ENCODE measurements at regions not wholly inside any gene's neighbourhood (a gene's known extent, or its start where the extent isn't known, plus 50 kb on each side); places are given as distances from the start of the nearest gene placed in this dataset.
"Not testable (repeated sequence)": the region's sequence is repeated elsewhere in the genome, so short reads cannot be mapped to it uniquely, and the experiment has no call there.

DNA sequence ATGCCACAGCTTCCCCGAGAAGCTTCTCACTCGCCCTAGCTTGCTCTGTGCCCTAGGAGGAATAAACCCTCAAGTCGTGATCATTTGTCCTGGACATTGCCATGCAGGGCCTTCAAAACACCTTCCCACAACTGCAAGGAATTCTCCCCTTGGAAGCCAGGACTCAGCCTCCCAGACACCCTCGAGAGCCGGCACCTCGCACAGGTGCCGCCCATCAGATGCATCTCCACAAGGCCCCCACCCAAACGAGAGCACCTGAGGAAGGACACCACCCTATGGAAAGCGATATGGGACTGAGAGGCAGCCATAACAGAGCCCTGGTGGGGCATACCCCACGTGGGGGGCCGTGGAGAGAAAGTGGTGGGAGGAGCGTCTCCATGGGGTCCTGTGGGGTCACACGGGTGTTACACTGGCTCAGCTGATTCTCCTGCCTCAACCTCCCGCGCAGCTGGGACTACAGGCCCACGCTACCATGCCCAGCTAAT is 77.6 kb upstream of the FOXK1 start:
- intact Hi-C loops (cut with DNase I; ENCODE audit: low total_unique reads) = no loop called here
- H3K4me3 ChIP-seq = no peak overlapping the region
- H3K9me3 ChIP-seq = no peaks in the 10 kb centered on the region
- H3K36me3 ChIP-seq = no peaks in the 10 kb centered on the region
- DNase-seq = peak in 1 of 2 donors; percentile 11
- H3K4me1 ChIP-seq = no peaks in the 10 kb centered on the region
- peaks cover 0 to 14% (median 0%) of the 10 kb centered on the region in 3 donors for H3K27me3 ChIP-seq
- no peak overlapping the region for H3K27ac ChIP-seq
- 85 to 94% (median 87%) methylated on average over 16 of the region's 16 CpGs for WGBS, 5 donors
- TF ChIP-seq CTCF (IDR thresholded peaks at IDR 0.05) (no peak), EP300 (IDR thresholded peaks at IDR 0.05) (no peak), POLR2AphosphoS5 (IDR thresholded peaks at IDR 0.05) (no peak), POLR2A (IDR thresholded peaks at IDR 0.05) (no peak)

DNA sequence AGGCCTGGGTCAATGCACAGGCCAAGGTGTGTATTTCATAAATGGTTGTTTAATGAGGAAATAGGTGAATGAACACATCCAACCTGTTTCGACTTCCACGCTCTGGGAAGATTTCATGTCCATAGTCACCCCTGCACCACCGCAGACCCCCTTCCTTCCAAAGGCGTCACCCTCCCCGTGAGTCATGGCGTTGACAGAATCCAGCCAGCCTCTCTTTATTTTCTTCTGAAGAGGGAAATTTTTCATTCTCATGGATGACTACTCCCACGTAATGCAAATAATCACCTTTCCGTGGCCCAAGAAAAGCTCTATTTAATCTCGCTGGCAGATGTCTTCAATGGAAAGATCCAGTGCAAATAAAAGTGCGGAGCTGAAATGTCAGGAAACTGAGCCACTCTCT is 75.3 kb upstream of the FOXK1 start:
- intact Hi-C loops (cut with DNase I; ENCODE audit: low total_unique reads) = no loop called here

GRCh38 chr7:4607311-4607729 is 74.8 kb upstream of the FOXK1 start:
- H3K4me3 ChIP-seq = no peak overlapping the region
- H3K36me3 ChIP-seq = no peaks in the 10 kb centered on the region
- H3K27ac ChIP-seq = no peak overlapping the region
- no peaks in the 10 kb centered on the region for H3K9me3 ChIP-seq
- peak in 1 of 2 donors; percentile 17 for DNase-seq
- H3K4me1 ChIP-seq = peaks cover 0 to under 1% (median under 1%) of the 10 kb centered on the region in 4 donors
- TF ChIP-seq POLR2A (IDR thresholded peaks at IDR 0.05) = no peak
- TF ChIP-seq POLR2AphosphoS5 (IDR thresholded peaks at IDR 0.05) = no peak
- TF ChIP-seq EP300 (IDR thresholded peaks at IDR 0.05) = no peak
- peaks cover 0 to 4% (median 0%) of the 10 kb centered on the region in 3 donors for H3K27me3 ChIP-seq
- intact Hi-C loops (cut with DNase I; ENCODE audit: low total_unique reads) = no loop called here
- 66 to 79% (median 73%) methylated on average over 13 to 14 of the region's 14 CpGs for WGBS, 5 donors

More for the DNA sequence above, 75.3 kb upstream of the FOXK1 start:
- Histone ChIP-seq H3K4me3 (no peak overlapping the region), H3K27ac (no peak overlapping the region), H3K4me1 (no peaks in the 10 kb centered on the region), H3K36me3 (no peaks in the 10 kb centered on the region), H3K27me3 (peaks cover 0 to 4% (median 0%) of the 10 kb centered on the region in 3 donors), H3K9me3 (no peaks in the 10 kb centered on the region)
- TF ChIP-seq POLR2A (IDR thresholded peaks at IDR 0.05) (no peak), EP300 (IDR thresholded peaks at IDR 0.05) (no peak), POLR2AphosphoS5 (IDR thresholded peaks at IDR 0.05) (no peak), CTCF (IDR thresholded peaks at IDR 0.05) (no peak)
- no peak for DNase-seq
- 54 to 73% (median 67%) methylated on average over 10 of the region's 10 CpGs for WGBS, 5 donors

DNA sequence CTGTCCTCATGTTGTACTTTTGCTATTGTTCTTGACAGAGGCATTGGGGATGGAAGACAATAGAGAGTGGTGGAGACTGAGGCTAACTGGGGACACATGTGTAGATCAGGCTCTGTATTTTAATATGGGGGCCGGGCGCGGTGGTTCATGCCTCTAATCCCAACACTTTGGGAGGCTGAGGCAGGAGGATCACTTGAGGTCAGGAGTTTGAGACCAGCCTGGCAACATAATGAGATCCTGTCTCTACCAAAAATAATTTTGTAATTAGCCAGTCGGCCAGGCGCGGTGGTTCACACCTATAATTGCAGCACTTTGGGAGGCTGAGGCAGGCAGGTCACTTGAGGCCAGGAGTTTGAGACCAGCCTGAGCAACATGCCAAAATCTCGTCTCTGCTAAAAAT is 72.5 kb upstream of the FOXK1 start:
- H3K4me3 ChIP-seq; DNase-seq; H3K36me3 ChIP-seq; intact Hi-C loops (cut with DNase I; ENCODE audit: low total_unique reads); H3K27ac ChIP-seq; H3K9me3 ChIP-seq; H3K27me3 ChIP-seq: not testable (repeated sequence)
- 82 to 95% (median 95%) methylated on average over 7 of the region's 7 CpGs for WGBS, 5 donors
- peaks cover 0 to 18% (median 16%) of the 10 kb centered on the region in 4 donors for H3K4me1 ChIP-seq

DNA sequence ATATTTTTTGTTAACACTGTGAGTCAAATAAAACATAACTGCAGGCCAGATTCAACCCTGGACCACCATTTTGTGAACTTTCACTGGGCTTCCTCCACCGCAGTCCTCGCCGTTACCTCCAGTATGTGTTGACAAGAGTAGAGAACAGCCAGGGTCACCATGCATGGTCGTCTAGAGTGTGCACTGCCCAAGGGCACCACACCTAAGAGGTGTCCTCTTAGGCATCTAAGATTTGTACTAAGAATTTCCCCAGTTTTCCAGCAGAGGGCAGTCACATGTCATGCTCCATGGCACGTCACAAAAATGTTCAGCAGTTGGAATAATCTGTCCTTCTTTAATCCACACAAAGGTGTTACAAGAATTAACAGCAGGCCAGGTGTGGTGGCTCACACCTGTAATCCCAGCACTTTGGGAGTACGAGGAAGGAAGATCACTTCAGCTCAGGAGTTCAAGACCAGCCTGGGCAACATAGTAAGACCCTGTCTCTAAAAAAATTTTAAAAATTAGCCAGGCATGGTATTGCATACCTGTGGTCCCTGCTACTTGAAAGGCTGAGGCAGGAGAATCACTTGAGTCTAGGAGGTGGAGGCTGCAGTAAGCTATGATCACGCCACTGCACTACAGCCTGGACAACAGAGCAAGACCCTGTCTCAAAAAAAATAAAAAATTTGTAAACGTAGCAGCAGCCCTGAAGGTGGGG is 71.2 kb upstream of the FOXK1 start:
- WGBS, 5 donors = 28 to 49% (median 34%) methylated on average over 8 of the region's 8 CpGs
- no peaks in the 10 kb centered on the region for H3K9me3 ChIP-seq
- peak; percentile 59 to 86 for DNase-seq
- intact Hi-C loops (cut with DNase I; ENCODE audit: low total_unique reads) = no loop called here
- H3K27ac ChIP-seq = no peak overlapping the region
- H3K36me3 ChIP-seq = no peaks in the 10 kb centered on the region
- no peak for TF ChIP-seq EP300 (IDR thresholded peaks at IDR 0.05)
- peak in 1 of 3 donors; percentile 40 for TF ChIP-seq POLR2AphosphoS5 (IDR thresholded peaks at IDR 0.05)
- TF ChIP-seq CTCF (IDR thresholded peaks at IDR 0.05) = peak in 5 of 7 experiments; percentile 67 to 85 (median 82)
- TF ChIP-seq POLR2A (IDR thresholded peaks at IDR 0.05) = no peak
- no peak overlapping the region for H3K4me3 ChIP-seq
- H3K27me3 ChIP-seq = no peaks in the 10 kb centered on the region
- H3K4me1 ChIP-seq = peaks cover 0 to 18% (median 16%) of the 10 kb centered on the region in 4 donors
